ENCODE measurements at regions not wholly inside any gene's neighbourhood (a gene's known extent, or its start where the extent isn't known, plus 50 kb on each side); places are given as distances from the start of the nearest gene placed in this dataset.

GRCh38 chr5:4738298-4738697 lies 401.8 kb upstream of the ADAMTS16 start:
- Mint-ChIP-seq H3K4me3 (no peak overlapping the region), H3K36me3 (ENCODE audit: low read depth) (0 out of 2 replicates have a peak, but pooled peaks cover 4% of the 10 kb centered on the region), H3K4me1 (ENCODE audit: low read depth) (no peaks in the 10 kb centered on the region), H3K27ac (no peak overlapping the region), H3K27me3 (ENCODE audit: insufficient read depth) (no peaks in the 10 kb centered on the region), H3K9me3 (peaks cover 54% of the 10 kb centered on the region)
- TF ChIP-seq CTCF (IDR thresholded peaks at IDR 0.05), result no peak
- DNase-seq, result no peak

GRCh38 chr5:4740156-4740555 lies 400.0 kb upstream of the ADAMTS16 start:
- H3K27ac Mint-ChIP-seq, result no peak overlapping the region
- H3K36me3 Mint-ChIP-seq (ENCODE audit: low read depth), result 0 out of 2 replicates have a peak, but pooled peaks cover 4% of the 10 kb centered on the region
- H3K4me3 Mint-ChIP-seq, result no peak overlapping the region
- H3K4me1 Mint-ChIP-seq (ENCODE audit: low read depth), result no peaks in the 10 kb centered on the region
- H3K27me3 Mint-ChIP-seq (ENCODE audit: insufficient read depth), result no peaks in the 10 kb centered on the region
- DNase-seq, result no peak
- no peak for TF ChIP-seq CTCF (IDR thresholded peaks at IDR 0.05)
- H3K9me3 Mint-ChIP-seq, result peaks cover 58% of the 10 kb centered on the region

DNA sequence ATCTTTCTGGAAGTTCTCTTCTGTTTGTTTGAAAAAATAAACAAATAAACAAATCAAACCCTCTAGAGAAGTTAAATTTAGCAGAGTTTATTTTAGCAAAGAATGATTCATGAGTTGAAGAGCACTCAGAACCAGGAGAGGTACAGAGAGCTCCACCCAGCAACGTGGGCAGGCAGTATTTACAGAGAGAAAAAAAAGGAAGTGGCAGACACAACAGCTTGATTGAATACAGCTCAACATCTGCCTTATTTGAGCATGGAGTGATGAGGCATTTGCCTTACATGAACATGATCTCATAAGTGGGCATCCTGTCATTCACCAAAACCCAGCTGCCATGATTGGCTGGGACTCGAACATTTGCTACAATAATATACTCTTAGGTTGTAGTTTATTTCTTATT lies 381.6 kb upstream of the ADAMTS16 start:
- no peaks in the 10 kb centered on the region; the same call in 1 of the 2 replicates for H3K36me3 Mint-ChIP-seq (ENCODE audit: low read depth)
- no peak overlapping the region for H3K4me3 Mint-ChIP-seq
- peaks cover 32% of the 10 kb centered on the region for H3K9me3 Mint-ChIP-seq
- no peaks in the 10 kb centered on the region for H3K4me1 Mint-ChIP-seq (ENCODE audit: low read depth)
- no peak for TF ChIP-seq CTCF (IDR thresholded peaks at IDR 0.05)
- H3K27me3 Mint-ChIP-seq (ENCODE audit: insufficient read depth), result no peaks in the 10 kb centered on the region
- no peak for DNase-seq
- H3K27ac Mint-ChIP-seq, result no peak overlapping the region

DNA sequence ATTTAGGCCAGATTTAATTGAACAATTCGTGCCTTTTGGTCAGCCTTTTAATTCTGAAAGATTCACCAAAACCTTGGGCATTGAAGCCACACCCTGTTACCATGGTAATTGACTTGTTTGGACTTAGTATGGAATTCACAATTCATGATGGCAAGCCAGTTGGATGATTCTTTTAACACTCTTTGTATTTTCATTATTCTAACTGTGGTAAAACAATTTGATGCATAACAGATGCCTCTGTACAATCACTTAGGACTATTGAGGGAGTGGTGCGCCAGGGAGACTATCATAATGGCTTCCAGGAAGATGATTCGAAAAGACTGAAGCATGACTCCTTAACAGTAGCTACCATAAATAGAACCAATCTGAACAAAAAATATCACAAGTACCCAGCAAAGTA lies 381.1 kb upstream of the ADAMTS16 start:
- H3K9me3 Mint-ChIP-seq, result peaks cover 35% of the 10 kb centered on the region
- no peaks in the 10 kb centered on the region; the same call in 1 of the 2 replicates for H3K36me3 Mint-ChIP-seq (ENCODE audit: low read depth)
- DNase-seq, result no peak
- H3K27me3 Mint-ChIP-seq (ENCODE audit: insufficient read depth), result no peaks in the 10 kb centered on the region
- no peak overlapping the region for H3K27ac Mint-ChIP-seq
- no peak overlapping the region for H3K4me3 Mint-ChIP-seq
- TF ChIP-seq CTCF (IDR thresholded peaks at IDR 0.05), result no peak
- H3K4me1 Mint-ChIP-seq (ENCODE audit: low read depth), result no peaks in the 10 kb centered on the region

GRCh38 chr5:4762316-4762715 lies 377.8 kb upstream of the ADAMTS16 start:
- Mint-ChIP-seq H3K4me1 (ENCODE audit: low read depth) (no peaks in the 10 kb centered on the region), H3K27me3 (ENCODE audit: insufficient read depth) (no peaks in the 10 kb centered on the region), H3K4me3 (no peak overlapping the region), H3K9me3 (peaks cover 44% of the 10 kb centered on the region), H3K36me3 (ENCODE audit: low read depth) (no peaks in the 10 kb centered on the region; the same call in 1 of the 2 replicates), H3K27ac (no peak overlapping the region)
- no peak for DNase-seq
- TF ChIP-seq CTCF (IDR thresholded peaks at IDR 0.05), result no peak

DNA sequence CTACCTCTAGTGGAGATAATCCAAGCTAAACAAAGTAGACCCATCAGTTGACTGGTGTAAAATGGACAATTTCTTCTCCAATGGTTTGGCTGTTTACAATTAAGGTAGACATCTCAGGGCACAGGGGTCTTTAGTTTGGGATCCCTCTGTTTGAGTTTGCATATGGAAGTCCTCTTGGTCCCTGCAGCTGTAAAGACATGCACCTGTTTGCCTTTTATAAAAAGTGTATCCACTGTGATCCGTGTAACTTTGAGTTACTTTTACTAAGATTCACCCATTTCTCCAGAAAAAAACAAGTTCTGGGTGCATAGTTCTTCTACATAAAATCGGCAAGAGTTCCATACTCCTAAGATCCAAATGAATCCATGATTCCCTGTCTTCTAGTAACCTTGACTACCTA lies 374.7 kb upstream of the ADAMTS16 start:
- no peak for DNase-seq
- H3K36me3 Mint-ChIP-seq (ENCODE audit: low read depth), result no peaks in the 10 kb centered on the region; the same call in 1 of the 2 replicates
- H3K4me3 Mint-ChIP-seq, result no peak overlapping the region
- H3K9me3 Mint-ChIP-seq, result peaks cover 48% of the 10 kb centered on the region
- H3K27me3 Mint-ChIP-seq (ENCODE audit: insufficient read depth), result no peaks in the 10 kb centered on the region; the same call in 1 of the 2 replicates
- H3K4me1 Mint-ChIP-seq (ENCODE audit: low read depth), result no peaks in the 10 kb centered on the region
- no peak for TF ChIP-seq CTCF (IDR thresholded peaks at IDR 0.05)
- H3K27ac Mint-ChIP-seq, result no peak overlapping the region
